NCI-H2029 (cell line): ENCODE measurements at regions not wholly inside any gene's neighbourhood (a gene's known extent, or its start where the extent isn't known, plus 50 kb on each side); places are given as distances from the start of the nearest gene placed in this dataset.

Experiments used
- DNase-seq: peaks from one replicate; lab custom pipeline; 2025; lab: John Stamatoyannopoulos, UW

GRCh38 chr2:150618245-150618895 is 130.9 kb upstream of the RND3 start:
- no peak for DNase-seq

DNA sequence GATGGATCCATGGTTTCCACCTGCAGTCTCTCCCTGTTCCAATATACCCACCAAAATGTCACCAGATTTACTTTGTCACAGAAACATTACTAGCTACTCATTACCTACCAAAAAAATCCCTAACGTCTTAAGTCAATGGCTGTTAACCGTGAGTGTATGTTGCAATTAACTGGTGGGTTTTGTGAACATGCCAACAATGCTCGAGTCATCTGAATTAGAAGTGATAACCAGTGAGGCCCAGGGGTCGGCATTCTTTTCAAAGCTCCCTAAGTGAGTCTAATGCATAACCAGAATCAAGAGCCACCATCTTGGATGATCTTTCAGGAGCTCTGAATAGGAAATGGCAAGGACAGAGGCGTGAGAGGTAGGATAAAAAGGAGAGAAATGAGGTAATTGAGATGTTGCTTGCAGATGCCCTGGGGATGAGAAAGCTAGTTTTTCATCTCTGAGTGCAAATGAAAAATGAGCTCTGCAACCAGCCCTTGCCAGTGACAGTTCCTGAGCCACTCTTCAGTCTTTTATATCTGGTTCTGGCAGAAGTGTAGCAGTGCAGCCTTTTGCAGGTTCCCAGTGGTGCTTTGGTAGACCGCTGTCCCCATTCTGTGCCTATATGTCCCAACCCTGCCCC is 130.0 kb upstream of the RND3 start:
- DNase-seq = no peak

DNA sequence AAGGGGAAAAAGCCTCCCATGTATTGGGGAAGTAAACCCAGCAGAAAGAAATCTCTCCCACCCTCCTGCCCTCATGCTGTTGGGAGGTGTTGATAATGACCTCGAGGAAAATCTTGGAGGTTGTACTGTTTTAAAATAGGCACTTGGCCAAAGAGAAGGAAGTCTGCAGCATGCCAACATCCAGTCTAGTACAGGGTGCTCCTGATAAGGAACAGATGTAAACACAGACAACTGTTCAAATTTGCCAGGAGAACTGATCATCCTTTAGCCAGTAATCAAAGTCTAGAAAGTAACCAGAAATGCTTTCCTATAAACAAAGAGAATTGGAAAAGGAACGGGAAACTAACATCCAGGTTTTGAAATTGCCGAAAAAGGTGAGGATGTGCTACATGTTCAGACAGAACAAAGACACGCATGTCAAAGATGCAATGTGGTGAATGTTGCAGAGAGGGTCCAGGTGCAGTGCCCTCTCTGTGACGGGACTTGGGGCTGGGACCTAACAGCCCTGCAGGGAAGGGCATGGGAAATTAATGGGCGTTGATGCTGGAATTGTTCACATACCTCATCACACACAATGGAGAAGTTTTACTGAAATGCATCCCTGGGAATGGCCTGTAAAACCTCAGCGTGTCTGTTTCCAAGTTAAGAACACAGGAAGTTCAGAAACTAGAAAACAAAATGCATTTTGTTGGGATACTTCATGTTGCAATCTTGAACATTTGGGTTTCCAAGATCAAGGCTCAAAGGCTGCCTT is 125.7 kb upstream of the RND3 start:
- DNase-seq = no peak

- DNase-seq = no peak
These were observed 123.3 kb upstream of the RND3 start for GRCh38 chr2:150610670-150611279.

GRCh38 chr2:150609831-150610582 is 122.5 kb upstream of the RND3 start:
- no peak for DNase-seq

GRCh38 chr2:150608341-150608740 is 120.9 kb upstream of the RND3 start:
- DNase-seq = no peak

- no peak for DNase-seq
These were observed 119.9 kb upstream of the RND3 start for GRCh38 chr2:150607390-150607811.

- DNase-seq = no peak
These were observed 119.1 kb upstream of the RND3 start for GRCh38 chr2:150606380-150607060.

- no peak for DNase-seq
These were observed 118.2 kb upstream of the RND3 start for GRCh38 chr2:150605664-150606063.

DNA sequence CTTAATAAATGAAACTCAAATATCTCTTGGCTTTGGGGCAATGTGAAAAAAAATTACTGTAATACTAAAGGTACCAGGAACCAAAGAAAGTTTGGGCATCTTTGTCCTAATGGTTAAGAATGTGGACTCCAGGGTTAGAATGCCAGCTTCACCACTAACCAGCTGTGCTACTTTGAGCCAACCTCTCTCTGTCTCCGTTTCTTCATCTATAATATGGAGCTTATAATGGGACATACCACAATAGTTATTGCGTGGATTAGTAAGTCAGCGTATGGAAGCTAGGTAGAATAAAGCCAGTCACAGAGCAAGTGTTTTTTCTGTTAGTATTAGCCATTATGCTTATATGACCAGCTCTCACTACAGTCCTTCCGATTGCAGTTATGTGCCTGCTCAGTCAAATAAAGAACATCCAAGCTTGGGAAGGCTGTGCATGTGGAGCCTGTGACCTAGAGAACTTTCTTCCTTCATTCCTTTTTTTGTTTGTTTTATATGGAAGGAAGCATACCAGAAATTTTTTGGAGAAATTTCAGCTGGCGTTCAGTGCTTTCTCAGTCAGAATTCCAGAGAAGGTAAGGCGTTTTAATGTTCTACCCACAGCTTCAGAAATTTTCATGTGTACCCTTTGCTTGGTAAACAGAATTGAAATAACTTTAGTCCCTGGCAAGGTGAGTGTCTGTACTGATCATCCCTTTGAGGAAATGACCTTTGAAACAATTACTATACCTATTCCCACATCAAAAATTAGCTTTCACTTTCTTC is 114.0 kb upstream of the RND3 start:
- no peak for DNase-seq

- DNase-seq = no peak
These were observed 112.4 kb upstream of the RND3 start for GRCh38 chr2:150599889-150600288.

DNA sequence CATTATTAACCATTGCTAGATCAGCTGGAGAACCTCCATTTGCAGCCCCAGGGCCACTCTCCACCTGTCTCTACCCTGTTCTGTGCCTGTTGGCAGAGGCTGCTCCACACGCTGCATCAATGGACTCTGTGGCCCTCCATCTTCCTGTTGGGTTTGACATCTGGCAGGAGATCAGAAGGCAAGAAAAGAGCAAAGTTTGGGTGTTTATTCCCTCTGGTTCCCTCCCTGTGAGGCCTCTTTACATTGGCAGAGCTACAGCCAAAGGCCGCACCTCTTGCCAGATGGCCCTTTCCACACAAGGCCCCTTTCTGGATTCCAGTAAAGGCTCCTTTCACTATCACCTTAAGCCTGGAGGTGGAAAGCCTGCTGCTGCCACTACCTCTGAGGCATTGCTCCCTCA is 110.9 kb upstream of the RND3 start:
- no peak for DNase-seq

- no peak for DNase-seq
These were observed 108.5 kb upstream of the RND3 start for GRCh38 chr2:150595803-150596470.

DNA sequence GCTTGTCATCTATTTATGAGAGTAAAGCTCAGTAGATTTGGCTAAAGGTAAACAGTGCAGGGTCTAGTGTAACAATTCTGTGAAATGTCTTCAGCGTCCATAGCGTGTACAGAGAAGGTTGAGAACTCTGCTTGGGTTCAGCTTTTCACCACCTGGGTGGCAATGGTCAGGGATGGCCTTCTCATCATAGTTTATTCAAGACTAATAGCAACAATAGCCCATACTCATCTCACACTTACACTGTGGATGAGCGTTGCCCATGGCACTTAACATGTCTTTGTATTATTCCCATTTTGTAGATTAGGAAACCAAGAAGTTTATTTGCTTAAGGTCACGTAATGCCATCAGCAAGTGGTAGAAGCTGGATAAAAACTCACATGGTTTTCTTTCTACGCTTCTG is 106.8 kb upstream of the RND3 start:
- no peak for DNase-seq

DNA sequence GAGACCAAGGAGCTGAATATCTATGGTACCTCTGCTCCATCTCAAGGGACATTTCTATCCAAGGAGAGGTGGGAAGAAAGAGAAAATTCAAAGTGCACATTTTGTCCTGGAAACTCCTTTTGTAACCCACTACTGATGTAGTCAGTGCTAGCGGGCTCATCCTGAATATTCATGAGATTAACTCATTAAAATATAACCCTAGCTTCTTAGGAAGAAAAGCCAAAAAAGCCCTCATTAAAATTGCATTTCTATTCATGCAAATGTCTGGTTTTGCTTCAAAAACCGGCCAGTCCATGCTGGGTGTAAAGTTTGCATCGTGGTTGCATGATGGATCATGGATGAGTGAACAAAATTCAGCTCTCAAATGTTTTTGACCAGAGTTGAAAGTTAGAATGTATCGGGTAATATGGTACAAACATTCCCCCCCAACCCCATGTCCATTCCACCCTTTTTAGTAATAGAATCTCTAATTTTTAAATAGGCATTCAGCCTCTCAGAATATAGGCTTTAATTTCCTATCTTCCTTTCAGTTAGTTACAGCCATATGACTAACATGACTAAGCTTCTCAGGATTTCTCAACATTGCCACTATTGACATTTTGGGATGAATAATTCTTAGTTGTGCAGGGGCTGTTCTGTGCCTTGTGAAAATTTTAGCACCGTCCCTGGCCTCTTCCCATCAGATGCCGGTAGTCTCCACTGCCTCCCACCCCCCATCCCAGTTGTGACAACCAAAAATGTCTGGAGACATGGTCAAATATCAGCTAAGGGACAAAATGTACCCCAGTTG is 104.2 kb upstream of the RND3 start:
- DNase-seq = no peak

GRCh38 chr2:150589681-150590080 is 102.2 kb upstream of the RND3 start:
- DNase-seq = no peak

DNA sequence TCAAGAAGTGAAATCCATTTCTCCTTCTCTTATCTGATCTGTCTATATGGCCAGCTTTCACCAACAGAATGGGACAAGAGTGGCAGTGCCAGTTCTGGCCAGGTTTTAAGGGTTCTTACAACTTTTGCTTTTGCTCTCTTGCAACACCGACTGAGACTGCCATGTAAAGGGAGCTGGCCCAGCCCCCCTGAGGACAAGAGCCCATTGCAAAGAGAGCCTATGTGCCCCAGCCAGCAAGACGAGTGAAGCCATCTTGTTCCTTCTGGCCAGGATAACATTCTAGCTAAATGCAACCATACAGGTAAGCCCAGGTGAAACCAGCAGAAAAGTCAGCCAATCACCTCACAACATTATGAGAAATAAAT is 101.0 kb upstream of the RND3 start:
- no peak for DNase-seq

GRCh38 chr2:150587547-150588505 is 100.4 kb upstream of the RND3 start:
- DNase-seq = no peak
